Activated CD4-positive, alpha-beta T cell treated with anti-CD3 and anti-CD28 coated beads for 36 hours (primary cell): ENCODE measurements at regions not wholly inside any gene's neighbourhood (a gene's known extent, or its start where the extent isn't known, plus 50 kb on each side); places are given as distances from the start of the nearest gene placed in this dataset.

Experiments
- ATAC-seq: fragments of 200-7000 bp; cut with Tn5 transposase; one replicate; pipeline ENCODE4 v1.10.0; 2021; ENCODE audit warnings: mild to moderate bottlenecking, moderate library complexity
- CTCF ChIA-PET: fragments of 350-600 bp; sonication (Branson Sonifier 250); formaldehyde crosslinking; loops from one replicate; lab custom pipeline; 2021; ENCODE audit warnings: antibody characterized with exemption; lab: Charles Lee
- POLR2A ChIA-PET: fragments of 350-600 bp; sonication (Branson Sonifier 250); formaldehyde crosslinking; loops from one replicate; lab custom pipeline; 2021; ENCODE audit warnings: antibody characterized with exemption, inconsistent platforms; lab: Charles Lee
- DNase-seq: peaks from one replicate; pipeline ENCODE4 v3.0.0-alpha.2; 2020
- H3K27ac Mint-ChIP-seq: one replicate; pipeline ENCODE4 v1.8.0; 2021; ENCODE audit warnings: mixed read lengths
- H3K27me3 Mint-ChIP-seq: one replicate; pipeline ENCODE4 v1.8.0; 2021; ENCODE audit warnings: mixed read lengths
- H3K36me3 Mint-ChIP-seq: one replicate; pipeline ENCODE4 v1.8.0; 2021; ENCODE audit warnings: low read depth, mixed read lengths
- H3K4me1 Mint-ChIP-seq: one replicate; pipeline ENCODE4 v1.8.0; 2021; ENCODE audit warnings: mixed read lengths
- H3K4me3 Mint-ChIP-seq: one replicate; pipeline ENCODE4 v1.8.0; 2021; ENCODE audit warnings: mild to moderate bottlenecking, moderate library complexity, mixed read lengths
- H3K9me3 Mint-ChIP-seq: one replicate; pipeline ENCODE4 v1.8.0; 2021; ENCODE audit warnings: low read depth, mixed read lengths
- intact Hi-C, 2 experiments: fragments of 100-400 bp; cut with DNase I in 1 of 2; cut with micrococcal nuclease in 1 of 2; formaldehyde crosslinking; loops; one replicate each; pipeline versions ENCODE4 v1.14.2 to v1.15.1; 2022 to 2024; cut with DNase I, micrococcal nuclease

GRCh38 chr2:134189009-134189720 is 64.7 kb upstream of the MGAT5 start:
- no peaks in the 10 kb centered on the region for H3K27me3 Mint-ChIP-seq
- peaks cover 22% of the 10 kb centered on the region for H3K36me3 Mint-ChIP-seq
- intact Hi-C loops = no loop called here
- H3K27ac Mint-ChIP-seq = no peak overlapping the region
- CTCF ChIA-PET = interaction anchor here (1.2 kb wide), 1 partner anchor 11 kb away, joined by 3 read pairs; no protein-coding TSS in a partner anchor
- peaks cover 2% of the 10 kb centered on the region for H3K9me3 Mint-ChIP-seq
- ATAC-seq (no peak), DNase-seq (no peak)
- POLR2A ChIA-PET = no interaction called here
- no peak overlapping the region for H3K4me3 Mint-ChIP-seq
- peaks cover 65% of the 10 kb centered on the region for H3K4me1 Mint-ChIP-seq

- intact Hi-C loops = no loop called here
- H3K4me3 Mint-ChIP-seq = no peak overlapping the region
- ATAC-seq (no peak), DNase-seq (no peak)
- no peaks in the 10 kb centered on the region for H3K27me3 Mint-ChIP-seq
- no peak overlapping the region for H3K27ac Mint-ChIP-seq
- peaks cover 65% of the 10 kb centered on the region for H3K4me1 Mint-ChIP-seq
- ChIA-PET CTCF (no interaction called here), POLR2A (no interaction called here)
- peaks cover 18% of the 10 kb centered on the region for H3K36me3 Mint-ChIP-seq
- peaks cover 2% of the 10 kb centered on the region for H3K9me3 Mint-ChIP-seq
Measured at GRCh38 chr2:134190062-134190806, 63.6 kb upstream of the MGAT5 start.

GRCh38 chr2:134190807-134191203 is 63.1 kb upstream of the MGAT5 start:
- ChIA-PET CTCF (no interaction called here), POLR2A (no interaction called here)
- peaks cover 18% of the 10 kb centered on the region for H3K36me3 Mint-ChIP-seq
- no peak for ATAC-seq
- no peak overlapping the region for H3K4me3 Mint-ChIP-seq
- no peaks in the 10 kb centered on the region for H3K27me3 Mint-ChIP-seq
- no peak overlapping the region for H3K27ac Mint-ChIP-seq
- DNase-seq = no peak
- H3K4me1 Mint-ChIP-seq = peaks cover 65% of the 10 kb centered on the region
- peaks cover 2% of the 10 kb centered on the region for H3K9me3 Mint-ChIP-seq
- intact Hi-C loops = no loop called here

GRCh38 chr2:134191835-134192234 is 62.0 kb upstream of the MGAT5 start:
- Mint-ChIP-seq H3K27me3 (no peaks in the 10 kb centered on the region), H3K4me3 (no peak overlapping the region), H3K27ac (no peak overlapping the region), H3K36me3 (peaks cover 15% of the 10 kb centered on the region), H3K4me1 (peaks cover 65% of the 10 kb centered on the region), H3K9me3 (peaks cover 2% of the 10 kb centered on the region)
- ChIA-PET POLR2A (no interaction called here), CTCF (interaction anchor here (1.6 kb wide), 1 partner anchor 53 kb away, joined by 3 read pairs; no protein-coding TSS in a partner anchor)
- ATAC-seq = no peak
- intact Hi-C loops = no loop called here
- DNase-seq = no peak

- intact Hi-C loops = no loop called here
- H3K4me3 Mint-ChIP-seq = no peak overlapping the region
- POLR2A ChIA-PET = no interaction called here
- no peak overlapping the region for H3K27ac Mint-ChIP-seq
- CTCF ChIA-PET = interaction anchor here (0.9 to 1.6 kb wide), 2 partner anchors 23 to 52 kb away, joined by 3 to 4 read pairs; no protein-coding TSS in a partner anchor
- no peak for DNase-seq
- H3K4me1 Mint-ChIP-seq = peaks cover 68% of the 10 kb centered on the region
- H3K27me3 Mint-ChIP-seq = no peaks in the 10 kb centered on the region
- ATAC-seq = no peak
- H3K36me3 Mint-ChIP-seq = peaks cover 15% of the 10 kb centered on the region
- H3K9me3 Mint-ChIP-seq = peaks cover 2% of the 10 kb centered on the region
Measured at GRCh38 chr2:134193006-134193405, 60.9 kb upstream of the MGAT5 start.

- H3K4me1 Mint-ChIP-seq = peaks cover 70% of the 10 kb centered on the region
- no peaks in the 10 kb centered on the region for H3K27me3 Mint-ChIP-seq
- no peak overlapping the region for H3K4me3 Mint-ChIP-seq
- no peak overlapping the region for H3K27ac Mint-ChIP-seq
- no peak for ATAC-seq
- peaks cover 2% of the 10 kb centered on the region for H3K9me3 Mint-ChIP-seq
- peaks cover 13% of the 10 kb centered on the region for H3K36me3 Mint-ChIP-seq
- CTCF ChIA-PET = no interaction called here
- intact Hi-C loops = no loop called here
- no peak for DNase-seq
- POLR2A ChIA-PET = no interaction called here
Measured at GRCh38 chr2:134194519-134194918, 59.4 kb upstream of the MGAT5 start.

- no peak overlapping the region for H3K4me3 Mint-ChIP-seq
- H3K9me3 Mint-ChIP-seq = peaks cover 2% of the 10 kb centered on the region
- no peak for DNase-seq
- H3K36me3 Mint-ChIP-seq = peaks cover 8% of the 10 kb centered on the region
- intact Hi-C loops = no loop called here
- POLR2A ChIA-PET = no interaction called here
- peak; percentile 45 for ATAC-seq
- peaks cover 67% of the 10 kb centered on the region for H3K4me1 Mint-ChIP-seq
- peak overlapping the region; percentile 71 for H3K27ac Mint-ChIP-seq
- H3K27me3 Mint-ChIP-seq = no peaks in the 10 kb centered on the region
- CTCF ChIA-PET = no interaction called here
Measured at GRCh38 chr2:134195341-134195740, 58.5 kb upstream of the MGAT5 start.

- Mint-ChIP-seq H3K9me3 (no peaks in the 10 kb centered on the region), H3K4me1 (peaks cover 76% of the 10 kb centered on the region), H3K27ac (peak overlapping the region; percentile 90), H3K27me3 (no peaks in the 10 kb centered on the region), H3K36me3 (no peaks in the 10 kb centered on the region), H3K4me3 (peak overlapping the region; percentile 25)
- DNase-seq (no peak), ATAC-seq (peak; percentile 63)
- ChIA-PET CTCF (interaction anchor here (0.9 to 3.7 kb wide), 11 partner anchors 10 to 80 kb away, joined by 3 to 20 read pairs (median 5); no protein-coding TSS in a partner anchor), POLR2A (interaction anchor here (2.8 kb wide), 1 partner anchor 26 kb away, joined by 15 read pairs; no protein-coding TSS in a partner anchor)
- intact Hi-C loops = loop anchor here in 1 of 2 experiments (1.0 kb wide), 1 partner anchor 27 kb away; no protein-coding TSS in a partner anchor
Measured at GRCh38 chr2:134197445-134197844, 56.4 kb upstream of the MGAT5 start.

- no peaks in the 10 kb centered on the region for H3K36me3 Mint-ChIP-seq
- H3K27ac Mint-ChIP-seq = peak overlapping the region; percentile 90
Measured at GRCh38 chr2:134198006-134198634, 55.8 kb upstream of the MGAT5 start.

GRCh38 chr2:134199123-134199522 is 54.7 kb upstream of the MGAT5 start:
- DNase-seq = no peak
- intact Hi-C loops = no loop called here
- peaks cover 76% of the 10 kb centered on the region for H3K4me1 Mint-ChIP-seq

More at GRCh38 chr2:134198006-134198634, 55.8 kb upstream of the MGAT5 start:
- no peaks in the 10 kb centered on the region for H3K27me3 Mint-ChIP-seq
- ATAC-seq (peak; percentile 68), DNase-seq (no peak)
- peak overlapping the region; percentile 25 for H3K4me3 Mint-ChIP-seq
- no peaks in the 10 kb centered on the region for H3K9me3 Mint-ChIP-seq
- ChIA-PET CTCF (interaction anchor here (0.5 to 3.7 kb wide), 15 partner anchors 9 to 88 kb away, joined by 3 to 20 read pairs (median 4); no protein-coding TSS in a partner anchor), POLR2A (interaction anchor here (2.8 kb wide), 1 partner anchor 27 kb away, joined by 15 read pairs; no protein-coding TSS in a partner anchor)
- intact Hi-C loops = no loop called here
- H3K4me1 Mint-ChIP-seq = peaks cover 80% of the 10 kb centered on the region

GRCh38 chr2:134200036-134200618 is 53.7 kb upstream of the MGAT5 start:
- peaks cover 66% of the 10 kb centered on the region for H3K4me1 Mint-ChIP-seq
- POLR2A ChIA-PET = interaction anchor here (0.6 kb wide), 1 partner anchor 17 kb away, joined by 3 read pairs; no protein-coding TSS in a partner anchor
- H3K27ac Mint-ChIP-seq = no peak overlapping the region
- H3K4me3 Mint-ChIP-seq = no peak overlapping the region
- no peaks in the 10 kb centered on the region for H3K27me3 Mint-ChIP-seq
- no peak for ATAC-seq
- CTCF ChIA-PET = interaction anchor here (1.2 to 3.7 kb wide), 2 partner anchors 45 to 78 kb away, joined by 3 to 20 read pairs; no protein-coding TSS in a partner anchor
- DNase-seq = no peak
- H3K9me3 Mint-ChIP-seq = no peaks in the 10 kb centered on the region
- intact Hi-C loops = no loop called here
- H3K36me3 Mint-ChIP-seq = no peaks in the 10 kb centered on the region

More at GRCh38 chr2:134199123-134199522, 54.7 kb upstream of the MGAT5 start:
- H3K9me3 Mint-ChIP-seq = no peaks in the 10 kb centered on the region
- H3K4me3 Mint-ChIP-seq = no peak overlapping the region
- POLR2A ChIA-PET = no interaction called here
- H3K36me3 Mint-ChIP-seq = no peaks in the 10 kb centered on the region
- H3K27ac Mint-ChIP-seq = no peak overlapping the region
- CTCF ChIA-PET = interaction anchor here (1.2 to 3.7 kb wide), 6 partner anchors 8 to 81 kb away, joined by 3 to 20 read pairs (median 12); no protein-coding TSS in a partner anchor
- no peak for ATAC-seq
- no peaks in the 10 kb centered on the region for H3K27me3 Mint-ChIP-seq
